ENCODE measurements at regions not wholly inside any gene's neighbourhood (a gene's known extent, or its start where the extent isn't known, plus 50 kb on each side); places are given as distances from the start of the nearest gene placed in this dataset.
"Not testable (repeated sequence)": the region's sequence is repeated elsewhere in the genome, so short reads cannot be mapped to it uniquely, and the experiment has no call there.

- not testable (repeated sequence) for DNase-seq (ENCODE audit: low spot score)
Observed at GRCh38 chrX:67213686-67214085, 330.1 kb upstream of the AR start.

- no peak for DNase-seq (ENCODE audit: low spot score)
Observed at GRCh38 chrX:67207912-67208311, 335.9 kb upstream of the AR start.

- DNase-seq (ENCODE audit: low spot score) = no peak
Observed at GRCh38 chrX:67159437-67159836, 384.4 kb upstream of the AR start.

- no peak for DNase-seq (ENCODE audit: low spot score)
Observed at GRCh38 chrX:67114635-67115034, 429.2 kb upstream of the AR start.

GRCh38 chrX:67105758-67106116 lies 438.1 kb upstream of the AR start:
- no peak for DNase-seq (ENCODE audit: low spot score)

- no peak for DNase-seq (ENCODE audit: low spot score)
Observed at GRCh38 chrX:67104982-67105757, 438.7 kb upstream of the AR start.

DNA sequence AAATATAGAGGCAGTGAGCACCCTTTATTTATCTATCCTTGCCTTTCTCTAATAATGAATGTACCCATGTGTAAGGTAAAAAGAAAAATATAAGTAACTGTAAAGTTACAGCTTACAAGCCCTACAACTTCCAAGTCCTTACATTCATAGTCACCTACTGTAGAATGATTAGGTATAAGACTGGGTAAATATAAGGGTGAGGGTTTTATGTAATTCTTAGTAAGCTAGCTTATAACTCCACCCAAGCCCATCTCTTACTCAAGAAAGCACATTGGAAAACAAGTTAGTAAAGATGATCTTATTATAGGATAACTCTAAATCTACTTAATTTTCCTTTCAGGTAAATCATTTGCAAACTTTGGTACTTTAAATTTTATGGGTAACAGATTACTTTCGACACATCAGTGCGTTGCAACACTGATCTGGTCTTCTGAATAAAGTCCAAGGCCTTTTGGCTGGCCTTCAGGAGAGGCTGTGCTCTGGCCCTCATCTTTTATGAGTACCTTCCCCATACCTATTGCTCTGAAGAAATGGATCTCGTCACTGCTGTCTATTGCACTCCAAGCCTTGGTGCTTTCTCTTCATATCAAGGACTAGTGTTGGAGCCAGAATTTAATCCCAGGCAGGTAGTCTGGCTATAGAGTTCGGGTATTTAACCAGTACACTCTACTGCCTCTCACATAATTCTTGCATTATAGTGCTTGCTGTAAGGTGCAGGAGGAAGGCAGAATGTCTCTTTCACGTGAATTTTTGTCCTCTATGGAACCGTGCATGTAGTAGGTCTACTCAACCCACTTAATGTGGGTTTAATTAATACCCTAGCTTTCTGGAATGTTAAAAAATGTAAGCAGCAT lies 443.6 kb upstream of the AR start:
- DNase-seq (ENCODE audit: low spot score) = no peak

- DNase-seq (ENCODE audit: low spot score) = no peak
Observed at GRCh38 chrX:67094061-67094460, 449.8 kb upstream of the AR start.

DNA sequence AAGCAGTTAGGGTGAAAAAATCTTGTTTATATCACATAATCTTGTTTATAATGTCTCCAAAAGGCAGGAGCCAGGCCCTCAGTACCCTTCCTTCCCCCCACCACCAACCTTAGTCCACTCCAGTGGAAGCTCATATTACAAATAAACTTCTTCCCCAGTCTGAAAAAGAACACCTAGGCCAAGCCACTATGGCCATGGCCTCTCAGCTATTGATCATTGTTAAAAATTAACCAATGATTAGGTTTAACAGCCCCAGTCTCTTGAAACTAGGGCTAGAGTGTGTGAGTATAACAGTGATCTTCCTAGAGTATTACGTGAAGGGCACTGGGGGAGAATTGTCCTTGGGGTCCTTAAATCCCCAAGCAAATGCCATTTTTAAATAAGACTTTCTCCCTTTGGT lies 411.9 kb upstream of the EDA2R start:
- DNase-seq (ENCODE audit: low spot score) = no peak

DNA sequence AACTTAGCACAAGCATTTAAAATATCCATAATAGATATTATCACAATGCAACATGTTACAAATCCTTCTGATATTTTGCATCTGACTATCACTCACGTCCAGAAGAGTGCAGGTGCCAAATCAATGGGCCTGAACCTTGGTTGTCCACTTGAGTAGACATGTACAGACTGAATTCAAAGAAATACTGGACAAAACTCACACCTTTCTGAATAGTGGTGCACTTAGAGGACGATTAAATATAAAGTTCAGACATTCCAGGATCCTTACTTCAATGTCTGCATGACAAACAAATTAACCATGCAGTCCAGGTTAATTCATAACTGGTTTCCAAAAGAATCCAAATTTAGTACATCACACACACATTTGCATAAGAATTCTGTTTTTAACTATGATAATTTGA lies 406.0 kb upstream of the EDA2R start:
- DNase-seq (ENCODE audit: low spot score) = no peak

GRCh38 chrX:67044029-67044653 lies 405.3 kb upstream of the EDA2R start:
- no peak for DNase-seq (ENCODE audit: low spot score)

DNA sequence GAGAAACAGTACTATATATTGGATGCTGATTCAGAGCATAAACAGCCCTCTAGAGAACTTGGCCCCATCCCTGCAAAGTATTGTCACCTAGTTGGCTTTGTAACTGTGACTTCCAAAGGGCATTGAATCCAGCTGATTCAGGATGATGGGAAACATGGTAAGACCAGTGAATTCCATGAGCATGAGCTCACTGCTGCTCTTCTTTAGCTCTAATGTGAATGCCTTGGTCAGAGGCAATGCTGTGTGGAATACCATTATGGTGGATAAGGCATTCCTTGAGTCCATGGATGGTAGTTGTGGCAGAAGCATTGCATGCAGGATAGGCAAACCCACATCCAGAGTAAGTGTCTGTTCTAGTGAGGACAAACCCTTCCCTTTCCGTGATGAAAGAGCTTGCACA lies 365.6 kb upstream of the EDA2R start:
- no peak for DNase-seq (ENCODE audit: low spot score)

- DNase-seq (ENCODE audit: low spot score) = no peak
Observed at GRCh38 chrX:66994729-66995128, 355.9 kb upstream of the EDA2R start.

DNA sequence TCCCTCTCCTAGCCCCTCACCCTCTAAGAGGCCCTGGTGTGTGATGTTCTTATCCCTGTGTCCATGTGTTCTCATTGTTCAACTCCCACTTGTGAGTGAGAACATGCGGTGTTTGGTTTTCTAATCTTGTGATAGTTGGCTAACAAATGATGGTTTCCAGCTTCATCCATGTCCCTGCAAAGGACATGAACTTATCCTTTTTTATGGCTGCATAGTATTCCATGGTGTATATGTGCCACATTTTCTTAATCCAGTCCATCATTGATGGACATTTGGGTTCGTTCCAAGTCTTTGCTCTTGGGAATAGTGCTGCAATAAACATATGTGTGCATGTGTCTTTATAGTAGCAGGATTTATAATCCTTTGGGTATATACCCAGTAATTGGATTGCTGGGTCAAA lies 353.2 kb upstream of the EDA2R start:
- DNase-seq (ENCODE audit: low spot score) = not testable (repeated sequence)

DNA sequence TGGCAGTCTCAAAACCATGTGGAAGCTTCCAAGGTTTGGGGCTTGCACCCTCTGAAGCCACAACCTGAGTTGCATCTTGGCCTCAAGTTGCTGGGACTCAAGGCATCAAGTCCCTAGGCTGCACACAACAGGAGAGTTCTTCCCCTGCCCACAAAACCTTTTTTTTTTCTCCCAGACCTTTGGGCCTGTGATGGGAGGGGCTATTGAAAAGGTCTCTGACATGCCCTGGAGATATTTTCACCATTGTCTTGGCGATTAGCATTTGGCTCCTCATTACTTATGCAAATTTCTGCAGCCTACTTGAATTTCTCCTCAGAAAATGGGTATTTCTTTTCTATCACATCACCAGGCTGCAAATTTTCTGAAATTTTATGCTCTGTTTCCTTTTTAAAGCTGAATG lies 349.5 kb upstream of the EDA2R start:
- no peak for DNase-seq (ENCODE audit: low spot score)

DNA sequence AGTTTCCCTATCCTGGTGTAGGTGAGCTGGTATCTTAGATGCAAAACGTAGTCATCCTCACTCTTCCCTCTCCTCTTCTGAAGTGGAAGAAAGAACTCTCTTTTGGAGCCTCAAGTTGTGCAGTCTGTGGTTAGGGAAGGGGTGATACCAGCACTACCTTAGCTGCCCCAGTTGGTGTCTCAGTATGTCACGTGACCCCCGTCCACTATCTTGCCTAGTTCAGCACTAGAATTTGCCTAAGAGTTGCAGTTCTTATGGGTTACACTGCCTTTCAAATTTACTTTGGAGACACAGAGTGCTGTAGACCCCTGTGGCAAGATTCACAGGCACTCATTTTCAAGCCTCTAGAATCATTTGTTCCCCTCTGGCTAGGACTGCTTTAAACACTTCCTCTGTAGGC lies 322.8 kb upstream of the EDA2R start:
- DNase-seq (ENCODE audit: low spot score) = no peak

DNA sequence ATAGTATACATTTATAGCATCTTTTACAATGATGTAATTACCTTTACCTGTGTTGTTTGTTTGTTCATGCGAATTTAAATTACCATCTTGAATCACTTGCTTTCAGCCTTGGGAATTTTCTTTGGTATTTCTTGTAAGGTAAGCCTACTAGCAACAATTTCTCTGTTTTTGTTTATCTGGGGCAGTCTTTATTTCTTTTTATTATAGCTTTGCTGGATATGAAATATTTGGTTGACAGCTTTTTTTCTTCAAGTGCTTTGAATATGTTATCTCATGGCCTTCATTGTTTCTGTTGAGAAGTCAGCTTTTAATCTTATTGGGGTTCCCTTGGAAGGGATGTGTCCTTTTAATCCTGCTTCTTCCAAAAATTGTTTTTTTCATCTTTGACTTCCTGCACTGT lies 292.8 kb upstream of the EDA2R start:
- DNase-seq (ENCODE audit: low spot score) = no peak

- DNase-seq (ENCODE audit: low spot score) = not testable (repeated sequence)
Observed at GRCh38 chrX:66930516-66930915, 291.6 kb upstream of the EDA2R start.

DNA sequence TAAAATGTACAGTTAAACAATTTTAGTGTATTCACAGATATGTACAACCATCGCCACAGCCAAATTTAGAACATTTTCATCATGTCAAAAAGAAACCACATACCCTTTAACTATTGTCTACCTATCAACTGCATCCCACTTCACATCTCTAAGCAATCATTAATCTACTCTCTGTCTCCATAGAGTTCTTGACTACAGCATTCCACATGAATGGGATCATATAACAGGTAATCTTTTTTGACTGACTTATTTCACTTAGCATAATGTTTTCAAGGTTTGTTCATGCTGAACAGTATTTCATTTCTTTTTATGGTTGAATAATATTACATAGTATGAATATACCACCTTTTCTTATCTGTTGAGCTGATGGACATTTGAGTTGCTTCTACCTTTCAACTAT lies 281.4 kb upstream of the EDA2R start:
- DNase-seq (ENCODE audit: low spot score) = no peak

- DNase-seq (ENCODE audit: low spot score) = no peak
Observed at GRCh38 chrX:66919280-66919832, 280.5 kb upstream of the EDA2R start.

DNA sequence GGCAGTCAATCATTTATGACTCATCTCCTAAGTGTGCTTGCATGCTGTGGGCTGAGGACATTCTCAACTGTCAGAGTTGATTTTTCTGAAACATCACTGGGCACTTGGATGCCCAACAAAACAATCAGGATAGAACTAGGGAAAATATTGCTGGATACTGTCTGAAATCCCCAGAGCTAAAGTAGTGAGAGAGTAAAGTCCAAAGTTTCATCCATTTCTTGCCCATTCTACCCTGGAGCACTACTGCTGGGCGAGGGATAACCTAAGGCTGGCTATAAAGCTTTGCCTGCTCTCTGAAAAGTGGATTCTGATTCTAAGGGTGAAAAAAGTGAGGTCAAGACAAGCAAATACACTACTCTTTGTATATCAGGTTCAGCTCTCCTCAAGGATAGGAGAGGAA lies 279.6 kb upstream of the EDA2R start:
- DNase-seq (ENCODE audit: low spot score) = no peak

DNA sequence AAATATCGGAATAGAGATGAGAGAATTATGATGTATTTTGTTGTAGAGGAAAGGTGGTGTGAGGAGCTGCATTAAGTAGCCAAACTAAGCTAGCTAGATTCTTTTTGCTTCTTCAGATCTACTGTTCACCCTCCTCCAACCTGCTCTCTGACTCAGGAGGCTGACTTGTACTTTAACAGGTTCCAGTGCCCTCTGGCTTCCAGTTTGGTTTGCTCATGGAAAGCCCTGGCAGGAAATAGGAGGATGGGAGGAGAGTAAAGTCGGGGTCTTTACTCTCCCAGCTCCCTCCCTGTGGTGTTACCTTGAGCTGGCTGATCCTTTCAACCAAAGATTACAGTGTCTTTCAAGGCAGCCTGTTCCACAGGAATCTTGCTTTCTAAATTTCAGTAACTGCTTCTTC lies 277.0 kb upstream of the EDA2R start:
- no peak for DNase-seq (ENCODE audit: low spot score)

- DNase-seq (ENCODE audit: low spot score) = no peak
Observed at GRCh38 chrX:66914080-66914479, 275.2 kb upstream of the EDA2R start.

Measured in hematopoietic multipotent progenitor cell treated with erythropoietin and hydrocortisone succinate and interleukin-3 and kit ligand, for 15 days (in vitro differentiated cells).